Upper lobe of left lung (tissue), 4 donors: ENCODE measurements at regions not wholly inside any gene's neighbourhood (a gene's known extent, or its start where the extent isn't known, plus 50 kb on each side); places are given as distances from the start of the nearest gene placed in this dataset.

ENCODE experiments used
- CTCF ChIP-seq, 6 experiments: fragments of 450-650 bp in 4 of 6; fragments of 200-600 bp in 2 of 6; sonication (generic) in 2 of 6; IDR thresholded peaks; one replicate each; pipeline ENCODE4 v1.5.1; 2016 to 2019; ENCODE audit warnings: antibody characterized with exemption in 6 of 6
- POLR2A ChIP-seq, 4 donors: fragments of 450-650 bp; IDR thresholded peaks; one replicate each; pipeline ENCODE4 v1.5.1; 2016 to 2017; ENCODE audit warnings: antibody characterized with exemption in 4 of 4, mild to moderate bottlenecking in 2 of 4

GRCh38 chr22:27540247-27540646 lies 261.3 kb downstream of the MN1 start:
- TF ChIP-seq CTCF (IDR thresholded peaks at IDR 0.05) (no peak), POLR2A (IDR thresholded peaks at IDR 0.05) (no peak)
